Psoas muscle (tissue), 7 donors: ENCODE measurements at regions not wholly inside any gene's neighbourhood (a gene's known extent, or its start where the extent isn't known, plus 50 kb on each side); places are given as distances from the start of the nearest gene placed in this dataset.

Experiments
- ATAC-seq, 4 donors: fragments of 200-7000 bp; cut with Tn5 transposase; one replicate each; pipeline ENCODE4 v1.9.1; 2020; ENCODE audit warnings: moderate library complexity in 3 of 4, mild to moderate bottlenecking in 2 of 4
- DNase-seq, 2 donors: peaks; one replicate each; pipeline ENCODE4 v3.0.0-alpha.2; 2020
- H3K27ac ChIP-seq: fragments of 200-600 bp; one replicate; pipeline ENCODE4 v1.8.0; 2022
- H3K27me3 ChIP-seq, 3 donors: fragments of 200-600 bp in 1 of 3; one replicate each; pipeline versions ENCODE4 v1.6.1 to v1.8.0; 2013 to 2022; ENCODE audit warnings: low read length in 2 of 3, mild to moderate bottlenecking in 2 of 3, moderate library complexity in 1 of 3; ENCODE audit not compliant: insufficient read depth in 3 of 3
- H3K36me3 ChIP-seq, 2 donors: fragments of 200-600 bp in 1 of 2; one replicate each; pipeline versions ENCODE4 v1.6.1 to v1.8.0; 2013 to 2022; ENCODE audit warnings: low read depth in 1 of 2, mild to moderate bottlenecking in 1 of 2, moderate library complexity in 1 of 2; ENCODE audit not compliant: insufficient read depth in 1 of 2
- H3K4me1 ChIP-seq: fragments of 200-600 bp; one replicate; pipeline ENCODE4 v1.8.0; 2022
- H3K4me3 ChIP-seq: fragments of 200-600 bp; one replicate; pipeline ENCODE4 v1.8.0; 2022; ENCODE audit warnings: mild to moderate bottlenecking
- H3K9me3 ChIP-seq: fragments of 200-600 bp; one replicate; pipeline ENCODE4 v1.8.0; 2022
- CTCF ChIP-seq: fragments of 200-600 bp; IDR thresholded peaks from one replicate; pipeline ENCODE4 v1.8.0; 2022; ENCODE audit warnings: antibody characterized with exemption
- WGBS, 3 donors: extraction: QIAGEN DNeasy Blood & Tissue Kit; methylation state at CpG; one replicate each; pipeline versions ENCODE4 v1.1.6 to v1.1.7; 2013; 5-methylcytosine and 5-hydroxymethylcytosine counted together
- intact Hi-C, 2 donors: fragments of 100-400 bp; cut with DNase I; formaldehyde crosslinking; loops; one replicate each; pipeline versions ENCODE4 v1.11.0 to v1.14.2; 2022
- donor health status: healthy with polysubstance abuse.
- donor health status: DM: no; HTN: no; CAD: no; lungs with moderate emphysema.
- donor health status: Bipolar disorder and iron deficiency.
- donor health status: healthy.
- donor health status: DM: yes; HTN: yes; CAD: no.
- donor health status: DM: no; HTN: no; CAD: no.
- donor health status: DM: yes; HTN: yes; CAD: no.

GRCh38 chr2:64860936-64861335 is 128.3 kb upstream of the SLC1A4 start:
- Histone ChIP-seq H3K9me3 (no peaks in the 10 kb centered on the region), H3K36me3 (no peaks in the 10 kb centered on the region), H3K27me3 (no peaks in the 10 kb centered on the region), H3K27ac (peak overlapping the region; percentile 93), H3K4me1 (peaks cover 39% of the 10 kb centered on the region), H3K4me3 (no peak overlapping the region)
- ATAC-seq (no peak), DNase-seq (no peak)
- 70 to 84% (median 75%) methylated on average over 1 of the region's 1 CpG for WGBS, 3 donors
- no peak for TF ChIP-seq CTCF
- intact Hi-C loops: loop anchor here in 1 of 2 donors (10.0 kb wide), 1 partner anchor 526 kb away; no protein-coding TSS in a partner anchor

- peaks cover 39% of the 10 kb centered on the region for H3K4me1 ChIP-seq
- no peaks in the 10 kb centered on the region for H3K27me3 ChIP-seq
- no peak for DNase-seq
- peak overlapping the region; percentile 93 for H3K27ac ChIP-seq
- no peaks in the 10 kb centered on the region for H3K36me3 ChIP-seq
- no peak for ATAC-seq
- no peaks in the 10 kb centered on the region for H3K9me3 ChIP-seq
- H3K4me3 ChIP-seq: no peak overlapping the region
- TF ChIP-seq CTCF: no peak
- 58 to 75% (median 63%) methylated on average over 7 of the region's 7 CpGs for WGBS, 3 donors
- intact Hi-C loops: loop anchor here in 1 of 2 donors (10.0 kb wide), 1 partner anchor 527 kb away; no protein-coding TSS in a partner anchor
Observed at GRCh38 chr2:64861452-64862397, 127.5 kb upstream of the SLC1A4 start.

GRCh38 chr2:64862623-64863022 is 126.6 kb upstream of the SLC1A4 start:
- intact Hi-C loops: loop anchor here in 1 of 2 donors (10.0 kb wide), 1 partner anchor 528 kb away; no protein-coding TSS in a partner anchor
- Histone ChIP-seq H3K9me3 (no peaks in the 10 kb centered on the region), H3K4me3 (no peak overlapping the region), H3K36me3 (no peaks in the 10 kb centered on the region), H3K4me1 (peaks cover 35% of the 10 kb centered on the region), H3K27me3 (no peaks in the 10 kb centered on the region), H3K27ac (no peak overlapping the region)
- ATAC-seq (no peak), DNase-seq (no peak)
- TF ChIP-seq CTCF: no peak
- WGBS, 3 donors: 54 to 73% (median 60%) methylated on average over 1 of the region's 1 CpG

- intact Hi-C loops: loop anchor here in 1 of 2 donors (10.0 kb wide), 1 partner anchor 528 kb away; no protein-coding TSS in a partner anchor
- Histone ChIP-seq H3K9me3 (no peaks in the 10 kb centered on the region), H3K4me1 (peaks cover 28% of the 10 kb centered on the region), H3K27me3 (no peaks in the 10 kb centered on the region), H3K27ac (no peak overlapping the region), H3K4me3 (no peak overlapping the region), H3K36me3 (no peaks in the 10 kb centered on the region)
- DNase-seq (no peak), ATAC-seq (no peak)
- TF ChIP-seq CTCF: no peak
- 89 to 95% (median 94%) methylated on average over 4 of the region's 4 CpGs for WGBS, 3 donors
Observed at GRCh38 chr2:64863097-64863820, 125.9 kb upstream of the SLC1A4 start.
